GM21717 (cell line): ENCODE measurements at regions not wholly inside any gene's neighbourhood (a gene's known extent, or its start where the extent isn't known, plus 50 kb on each side); places are given as distances from the start of the nearest gene placed in this dataset.

Experiments used
- ATAC-seq: cut with Tn5 transposase; IDR thresholded peaks from one replicate; pipeline ENCODE4 v1.9.1; 2021; ENCODE audit warnings: mild to moderate bottlenecking, moderate library complexity; ENCODE audit not compliant: unreplicated experiment

GRCh38 chr2:18467749-18468360, 92.6 kb downstream of the RDH14 start:
- ATAC-seq, result no peak

GRCh38 chr2:18465979-18466378, 94.5 kb downstream of the RDH14 start:
- no peak for ATAC-seq

DNA sequence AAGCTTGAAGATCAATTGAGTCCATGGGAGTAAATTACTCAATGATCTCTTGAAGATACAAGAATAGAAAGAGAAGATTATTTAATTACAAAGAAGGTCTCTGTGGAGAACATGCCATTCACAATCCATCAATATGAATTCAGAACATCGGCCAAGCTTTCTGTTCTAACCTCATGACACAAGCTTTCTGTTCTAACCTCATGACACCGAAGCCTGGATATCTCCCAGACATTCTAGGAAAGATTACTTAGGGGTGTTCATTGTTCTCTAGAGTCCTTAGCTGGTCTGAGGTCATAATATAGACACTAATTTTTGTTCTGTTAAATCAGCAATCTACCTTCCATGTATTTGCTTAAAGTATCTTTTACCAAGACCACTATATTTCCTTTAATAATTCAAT, 95.5 kb downstream of the RDH14 start:
- no peak for ATAC-seq

DNA sequence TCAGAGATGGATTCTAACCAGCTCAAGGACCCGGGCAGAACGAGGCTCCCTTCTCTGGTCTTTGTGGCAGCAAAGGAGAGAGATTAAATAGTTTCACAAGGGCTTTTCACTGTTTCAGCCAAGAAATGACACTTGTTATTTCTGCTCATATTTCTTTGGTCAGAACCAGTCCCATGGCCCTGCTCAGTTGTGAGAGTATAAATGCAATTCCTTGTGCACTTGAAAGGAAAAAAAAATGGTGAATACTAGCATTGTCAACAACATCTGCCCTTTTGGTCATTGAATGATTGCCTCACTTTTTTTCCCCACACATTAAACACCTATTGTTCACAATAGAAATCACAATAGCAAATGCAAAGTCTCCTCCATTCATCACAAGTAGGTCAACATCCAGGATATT, 104.4 kb downstream of the RDH14 start:
- ATAC-seq, result no peak

DNA sequence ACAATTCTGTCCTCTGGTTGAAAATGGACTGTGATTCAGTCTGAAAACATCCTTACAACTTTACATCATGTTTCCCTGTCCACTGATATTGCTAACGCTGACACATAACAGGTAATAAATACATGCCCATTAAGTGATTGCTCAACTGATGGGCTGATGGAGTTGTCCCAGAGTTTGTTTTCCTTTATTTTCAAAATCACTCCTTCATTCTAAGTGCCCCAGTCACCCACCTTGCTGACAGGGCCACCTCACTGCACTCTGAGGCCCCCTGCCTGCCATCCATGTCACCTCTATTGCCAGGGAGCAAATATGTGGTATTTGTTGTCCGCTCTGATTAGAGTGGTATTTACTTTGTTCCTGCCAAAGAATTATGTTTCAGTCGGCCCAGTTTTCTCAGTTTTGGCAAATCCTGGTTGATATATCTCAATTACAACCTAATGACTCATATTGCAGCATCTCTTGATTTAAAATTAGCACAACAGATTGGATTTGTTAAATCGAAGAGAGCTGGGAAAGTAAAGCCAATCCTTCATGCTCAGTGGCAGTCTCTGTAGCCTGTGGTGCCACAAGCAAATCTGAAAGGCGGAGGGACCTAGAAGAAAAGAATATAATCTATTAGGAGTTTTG, 105.1 kb downstream of the RDH14 start:
- ATAC-seq, result no peak

- no peak for ATAC-seq
Measured at GRCh38 chr2:18454692-18455235, 105.7 kb downstream of the RDH14 start.

DNA sequence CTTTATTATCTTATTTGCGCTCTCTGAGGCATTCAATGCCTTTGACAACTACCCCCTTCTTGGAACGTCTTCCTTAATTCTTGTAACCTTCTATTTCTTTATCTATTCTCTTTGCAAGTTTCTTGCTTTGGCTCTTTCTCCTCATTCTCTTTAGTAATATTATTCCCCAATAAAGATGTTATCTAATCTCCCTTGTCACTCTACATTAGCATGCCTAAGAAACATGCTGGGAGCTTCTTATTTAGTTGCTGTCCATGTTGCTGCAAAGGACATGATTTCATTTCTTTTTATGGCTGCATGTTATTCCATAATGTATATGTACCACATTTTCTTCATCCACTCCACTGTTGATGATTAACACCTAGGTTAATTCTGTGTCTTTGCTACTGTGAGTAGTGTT, 113.7 kb downstream of the RDH14 start:
- ATAC-seq, result no peak

GRCh38 chr2:18445433-18446320, 114.8 kb downstream of the RDH14 start:
- no peak for ATAC-seq

DNA sequence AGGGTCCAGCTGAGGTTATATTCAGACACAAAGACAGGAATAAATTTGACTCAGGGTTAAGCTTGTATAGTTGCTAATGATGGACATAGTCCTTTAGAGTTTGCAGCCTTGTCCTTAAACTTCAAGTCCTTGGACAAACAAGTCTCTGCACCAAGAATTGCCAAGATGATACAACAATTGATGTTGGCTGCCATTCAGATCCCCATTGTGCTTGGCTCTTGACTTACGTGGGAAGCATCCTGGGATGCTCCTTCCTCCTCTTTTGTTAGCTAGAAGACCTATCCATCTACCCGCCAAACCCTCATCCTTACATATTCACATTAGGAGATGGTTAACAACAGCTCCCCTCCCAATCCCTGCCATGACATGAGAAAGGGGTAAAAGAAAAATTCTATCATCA, 115.6 kb downstream of the RDH14 start:
- no peak for ATAC-seq

DNA sequence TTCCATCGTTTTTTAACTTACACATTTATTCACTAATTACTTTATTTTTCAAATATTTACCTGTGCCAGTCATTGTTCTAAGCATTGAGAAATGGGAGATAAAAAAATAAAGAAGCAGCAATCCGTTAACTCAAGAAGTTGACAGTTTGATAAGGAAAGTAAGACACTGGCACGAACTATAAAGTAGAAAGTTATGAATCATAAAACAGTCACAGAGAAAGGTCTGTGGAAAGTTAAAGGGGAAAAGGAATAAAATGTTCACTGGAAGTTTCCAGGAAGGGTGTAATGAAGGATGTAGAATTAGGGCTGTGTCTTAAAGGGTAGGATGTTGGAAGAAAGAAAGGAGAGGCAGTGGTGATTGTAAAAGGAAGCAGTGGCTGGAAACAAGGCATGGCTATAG, 118.9 kb downstream of the RDH14 start:
- no peak for ATAC-seq

- no peak for ATAC-seq
Measured at GRCh38 chr2:18440777-18441176, 119.7 kb downstream of the RDH14 start.

- ATAC-seq, result no peak
Measured at GRCh38 chr2:18440141-18440661, 120.3 kb downstream of the RDH14 start.

DNA sequence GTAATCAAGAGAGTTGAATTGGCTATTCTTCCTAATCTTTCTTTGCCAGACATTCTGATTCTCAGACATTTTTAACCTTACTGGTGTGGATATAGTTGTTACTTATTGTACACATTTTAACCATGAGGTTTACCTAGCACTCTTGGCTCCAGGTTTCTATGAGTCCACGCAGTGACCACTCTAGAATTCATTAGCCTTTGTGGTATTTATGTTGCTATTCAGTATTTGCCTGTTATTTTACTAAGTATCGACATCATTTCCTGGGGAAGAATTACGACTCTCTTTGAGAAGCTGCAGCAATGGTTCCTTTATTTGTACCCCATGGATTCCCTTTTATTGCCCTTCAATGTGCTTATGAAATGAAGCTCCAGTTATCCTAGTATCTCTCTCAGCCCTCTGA, 120.7 kb downstream of the RDH14 start:
- no peak for ATAC-seq

DNA sequence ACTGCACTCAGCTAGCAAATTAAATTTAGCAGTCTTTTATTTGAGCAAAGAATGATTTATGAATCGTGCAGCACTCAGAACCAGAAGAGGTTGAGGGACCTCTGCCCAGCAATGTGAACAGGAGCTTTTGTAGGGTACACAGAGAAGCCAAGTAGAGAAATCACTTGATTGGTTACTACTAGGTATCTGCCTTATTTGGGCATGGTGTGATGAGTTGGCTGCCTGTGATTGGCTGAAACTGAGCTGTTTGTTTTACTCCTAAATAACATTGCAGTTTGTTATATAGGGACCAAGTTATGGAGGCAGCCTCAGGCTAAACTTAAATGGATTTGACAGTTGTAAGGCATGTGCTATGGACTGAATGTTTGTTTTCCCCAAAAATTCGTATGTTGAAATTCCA, 122.5 kb downstream of the RDH14 start:
- ATAC-seq, result no peak

- no peak for ATAC-seq
Measured at GRCh38 chr2:18436503-18437005, 123.9 kb downstream of the RDH14 start.

DNA sequence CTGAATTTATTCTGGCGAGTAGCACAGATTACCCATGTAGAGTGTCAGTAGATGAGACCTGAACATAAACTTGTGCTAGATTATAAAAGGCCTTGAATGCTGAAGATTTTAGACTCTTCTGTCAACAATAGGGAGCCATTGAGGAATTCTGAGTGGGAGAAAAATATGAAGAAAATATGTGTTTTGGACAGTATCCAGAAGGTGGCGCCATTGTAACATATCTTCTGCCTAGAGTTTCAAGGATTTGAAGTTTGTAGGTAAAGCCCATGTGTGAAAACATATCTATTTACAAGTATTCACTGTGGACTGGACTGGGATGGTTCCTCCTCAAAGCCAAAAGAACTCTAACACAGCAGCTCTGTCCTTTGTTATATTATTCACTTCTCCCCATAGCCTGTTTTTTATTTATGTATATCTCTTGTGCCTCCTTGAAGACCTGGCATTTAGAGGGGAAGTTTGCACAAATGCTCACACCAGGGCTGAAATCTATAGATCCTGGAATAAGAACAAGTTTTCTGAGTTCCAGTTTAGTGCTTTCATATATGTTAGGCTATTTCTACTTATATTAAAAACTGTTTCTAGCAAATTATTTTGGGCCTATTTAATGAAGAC, 124.9 kb downstream of the RDH14 start:
- no peak for ATAC-seq

DNA sequence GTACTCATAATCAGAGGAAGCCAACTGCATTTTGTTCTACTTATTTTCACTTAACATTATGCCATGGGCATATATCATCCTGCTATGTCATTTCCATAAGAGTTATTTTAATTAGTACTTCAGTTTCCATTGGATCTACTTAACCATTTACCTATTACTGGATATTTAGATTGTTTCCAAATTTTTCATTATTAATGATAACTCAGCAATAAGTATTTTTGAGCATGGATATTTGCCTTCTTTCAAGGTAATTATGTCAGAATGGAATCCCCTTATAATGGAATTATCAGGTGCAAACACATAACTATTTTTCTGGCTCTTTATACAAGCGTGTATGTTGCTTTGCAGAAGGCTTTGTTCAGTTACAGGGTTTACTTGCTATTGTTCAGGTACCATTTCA, 126.6 kb downstream of the RDH14 start:
- no peak for ATAC-seq

DNA sequence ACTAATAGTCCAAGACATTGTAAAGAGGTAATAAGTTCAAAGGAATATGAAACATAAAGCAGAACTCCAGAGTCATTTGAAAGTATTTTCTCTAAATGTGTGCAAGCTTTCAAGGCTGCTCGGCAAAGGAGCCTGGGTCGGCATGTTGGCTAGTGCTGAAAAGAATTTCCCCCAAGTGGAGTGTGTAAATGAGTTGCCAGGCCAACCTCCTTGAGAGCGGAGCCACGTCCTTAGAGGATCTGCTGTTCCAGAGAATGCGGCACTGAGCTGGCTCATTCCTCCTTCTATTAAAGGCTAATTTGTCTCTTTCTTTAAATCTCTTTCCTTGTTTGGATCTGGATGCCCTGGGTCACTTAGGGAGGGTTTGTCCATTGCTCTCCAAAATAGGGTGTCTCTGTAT, 127.5 kb downstream of the RDH14 start:
- no peak for ATAC-seq

GRCh38 chr2:18430996-18431748, 129.3 kb downstream of the RDH14 start:
- ATAC-seq, result no peak

DNA sequence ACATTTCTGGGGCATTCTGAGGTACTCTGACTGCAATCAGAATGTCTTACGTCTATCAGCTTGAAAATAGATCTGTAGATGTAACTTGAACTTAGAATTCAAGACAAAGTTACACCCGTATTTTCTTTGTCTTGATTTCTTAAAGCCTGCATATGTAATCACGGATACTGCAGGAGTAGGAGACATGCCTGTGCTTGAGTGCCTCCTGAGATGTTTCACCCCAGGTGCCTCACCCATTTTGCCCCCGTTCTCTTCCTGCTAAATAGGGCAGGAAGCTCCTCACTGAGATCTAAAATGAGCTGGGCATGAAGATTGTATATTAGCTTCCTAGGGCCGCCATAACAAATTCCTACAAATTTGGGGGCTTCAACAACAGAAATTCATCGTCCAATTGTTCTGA, 131.9 kb downstream of the RDH14 start:
- ATAC-seq, result no peak
